WTC11 (cell line): ENCODE measurements at regions not wholly inside any gene's neighbourhood (a gene's known extent, or its start where the extent isn't known, plus 50 kb on each side); places are given as distances from the start of the nearest gene placed in this dataset.

Experiments used
- ATAC-seq: fragments of 200-7000 bp; cut with Tn5 transposase; 2 replicates; pipeline ENCODE4 v1.10.0; 2021; ENCODE audit warnings: mild to moderate bottlenecking, moderate library complexity
- CTCF ChIA-PET: fragments of 300-600 bp; sonication (Branson Sonifier 250); formaldehyde crosslinking; loops from one replicate; lab custom pipeline; 2021; ENCODE audit warnings: antibody characterized with exemption; lab: Charles Lee
- POLR2A ChIA-PET: fragments of 350-600 bp; sonication (Branson Sonifier 250); formaldehyde crosslinking; loops from one replicate; lab custom pipeline; 2021; ENCODE audit warnings: antibody characterized with exemption; lab: Charles Lee
- DNase-seq: peaks from one replicate; pipeline ENCODE4 v3.0.0; 2021; ENCODE audit warnings: low spot score
- H3K27ac Mint-ChIP-seq: 2 replicates; pipeline ENCODE4 v1.8.0; 2021; ENCODE audit warnings: mixed read lengths
- H3K27me3 Mint-ChIP-seq: 2 replicates; pipeline ENCODE4 v1.8.0; 2021; ENCODE audit warnings: low read depth, mild to moderate bottlenecking, moderate library complexity, mixed read lengths
- H3K36me3 Mint-ChIP-seq: 2 replicates; pipeline ENCODE4 v1.8.0; 2021; ENCODE audit warnings: mixed read lengths
- H3K4me1 Mint-ChIP-seq: 2 replicates; pipeline ENCODE4 v1.8.0; 2022; ENCODE audit warnings: mixed read lengths
- H3K4me3 Mint-ChIP-seq: 2 replicates; pipeline ENCODE4 v1.8.0; 2021; ENCODE audit warnings: mild to moderate bottlenecking, moderate library complexity, mixed read lengths
- H3K9me3 Mint-ChIP-seq: 2 replicates; pipeline ENCODE4 v1.8.0; 2021; ENCODE audit warnings: mixed read lengths
- ATF2 ChIP-seq: sonication (generic); formaldehyde crosslinking; IDR thresholded peaks from 2 replicates; pipeline ENCODE4 v1.8.1; 2022; ENCODE audit warnings: low read depth, missing genetic modification reagents, borderline replicate concordance
- CDX4 ChIP-seq: fragments of 250-450 bp; sonication (Bioruptor Pico); IDR thresholded peaks from 2 replicates; pipeline ENCODE4 v1.9.0; 2021; ENCODE audit warnings: moderate library complexity, mild to moderate bottlenecking, inconsistent platforms, borderline replicate concordance
- EMX1 ChIP-seq: fragments of 250-450 bp; sonication (Bioruptor Pico); IDR thresholded peaks from 2 replicates; pipeline ENCODE4 v1.8.0; 2021; ENCODE audit warnings: mild to moderate bottlenecking
- FOXP1 ChIP-seq: sonication (generic); formaldehyde crosslinking; IDR thresholded peaks from 2 replicates; pipeline ENCODE4 v1.8.0; 2022; ENCODE audit warnings: missing genetic modification reagents, mild to moderate bottlenecking, moderate library complexity, borderline replicate concordance
- JAZF1 ChIP-seq: fragments of 250-450 bp; sonication (Bioruptor Pico); IDR thresholded peaks from 2 replicates; pipeline ENCODE4 v1.9.0; 2021; ENCODE audit warnings: moderate library complexity, mild to moderate bottlenecking, inconsistent platforms
- KAT7 ChIP-seq: sonication (generic); formaldehyde crosslinking; IDR thresholded peaks from 2 replicates; pipeline ENCODE4 v1.8.1; 2023; ENCODE audit warnings: missing genetic modification reagents, mild to moderate bottlenecking, borderline replicate concordance
- MXD4 ChIP-seq: fragments of 250-450 bp; sonication (Bioruptor Pico); IDR thresholded peaks from 2 replicates; pipeline ENCODE4 v1.8.0; 2021; ENCODE audit warnings: mild to moderate bottlenecking, moderate library complexity, borderline replicate concordance
- MYBL2 ChIP-seq: sonication (generic); formaldehyde crosslinking; IDR thresholded peaks from 2 replicates; pipeline ENCODE4 v1.8.1; 2023; ENCODE audit warnings: mild to moderate bottlenecking, moderate library complexity, missing genetic modification reagents
- NFE2L1 ChIP-seq: sonication (generic); formaldehyde crosslinking; IDR thresholded peaks from 2 replicates; pipeline ENCODE4 v1.8.1; 2023; ENCODE audit warnings: missing genetic modification reagents
- NR1H2 ChIP-seq: sonication (generic); formaldehyde crosslinking; IDR thresholded peaks from 2 replicates; pipeline ENCODE4 v1.9.0; 2021; ENCODE audit warnings: mild to moderate bottlenecking, moderate library complexity, missing genetic modification reagents
- RELA ChIP-seq: sonication (generic); formaldehyde crosslinking; IDR thresholded peaks from 2 replicates; pipeline ENCODE4 v1.8.1; 2022; ENCODE audit warnings: missing genetic modification reagents, mild to moderate bottlenecking, borderline replicate concordance
- TP53 ChIP-seq: sonication (generic); formaldehyde crosslinking; IDR thresholded peaks from 2 replicates; pipeline ENCODE4 v1.8.1; 2023; ENCODE audit warnings: mild to moderate bottlenecking, missing genetic modification reagents
- USF1 ChIP-seq: sonication (generic); formaldehyde crosslinking; IDR thresholded peaks from 2 replicates; pipeline ENCODE4 v1.8.0; 2022; ENCODE audit warnings: mild to moderate bottlenecking, missing genetic modification reagents
- USF2 ChIP-seq: sonication (generic); formaldehyde crosslinking; IDR thresholded peaks from 2 replicates; pipeline ENCODE4 v1.8.1; 2023; ENCODE audit warnings: mild to moderate bottlenecking, missing genetic modification reagents, moderate library complexity
- ZNF121 ChIP-seq: sonication (generic); formaldehyde crosslinking; IDR thresholded peaks from 2 replicates; pipeline ENCODE4 v1.8.0; 2023; ENCODE audit warnings: missing genetic modification reagents
- ZNF232 ChIP-seq: sonication (generic); formaldehyde crosslinking; IDR thresholded peaks from 2 replicates; pipeline ENCODE4 v1.8.0; 2022; ENCODE audit warnings: mild to moderate bottlenecking, missing genetic modification reagents
- ZNF263 ChIP-seq: sonication (generic); formaldehyde crosslinking; IDR thresholded peaks from 2 replicates; pipeline ENCODE4 v1.8.1; 2022; ENCODE audit warnings: low read depth, mild to moderate bottlenecking, moderate library complexity, missing genetic modification reagents
- ZNF281 ChIP-seq: sonication (generic); formaldehyde crosslinking; IDR thresholded peaks from 2 replicates; pipeline ENCODE4 v1.8.0; 2023; ENCODE audit warnings: mild to moderate bottlenecking, missing genetic modification reagents
- ZNF416 ChIP-seq: fragments of 250-450 bp; sonication (Bioruptor Pico); IDR thresholded peaks from 2 replicates; pipeline ENCODE4 v1.9.0; 2021; ENCODE audit warnings: mild to moderate bottlenecking, inconsistent platforms
- ZNF423 ChIP-seq: fragments of 250-450 bp; sonication (Bioruptor Pico); IDR thresholded peaks from 2 replicates; pipeline ENCODE4 v2.1.2; 2022; ENCODE audit warnings: mild to moderate bottlenecking, moderate library complexity
- ZNF425 ChIP-seq: fragments of 250-450 bp; sonication (Bioruptor Pico); conservative IDR thresholded peaks from 2 replicates; pipeline ENCODE4 v1.9.0; 2021; ENCODE audit warnings: mild to moderate bottlenecking
- ZNF512 ChIP-seq: sonication (generic); formaldehyde crosslinking; IDR thresholded peaks from 2 replicates; pipeline ENCODE4 v1.8.1; 2022; ENCODE audit warnings: missing genetic modification reagents, borderline replicate concordance
- ZSCAN18 ChIP-seq: fragments of 250-450 bp; sonication (Bioruptor Pico); IDR thresholded peaks from 2 replicates; pipeline ENCODE4 v2.1.2; 2022; ENCODE audit warnings: mild to moderate bottlenecking, moderate library complexity

- no peak overlapping the region for H3K4me3 Mint-ChIP-seq
- H3K4me1 Mint-ChIP-seq = no peaks in the 10 kb centered on the region
- ChIA-PET POLR2A (no interaction called here), CTCF (no interaction called here)
- ATAC-seq = no peak
- H3K27me3 Mint-ChIP-seq = peaks cover 10% of the 10 kb centered on the region
- no peak overlapping the region for H3K27ac Mint-ChIP-seq
- no peak for DNase-seq
- TF ChIP-seq KAT7 (CRISPR knock-in tag) = no peak
- no peak for TF ChIP-seq ZNF263 (CRISPR knock-in tag)
- no peak for TF ChIP-seq USF1 (CRISPR knock-in tag)
- TF ChIP-seq NR1H2 (CRISPR knock-in tag) = no peak
- no peak for TF ChIP-seq ATF2 (CRISPR knock-in tag)
- TF ChIP-seq NFE2L1 = no peak
- no peak for TF ChIP-seq ZNF425
- no peak for TF ChIP-seq ZNF232
- TF ChIP-seq ZNF121 (CRISPR knock-in tag) = no peak
- TF ChIP-seq RELA (CRISPR knock-in tag) = no peak
- TF ChIP-seq ZNF512 = no peak
- TF ChIP-seq FOXP1 (CRISPR knock-in tag) = no peak
- no peak for TF ChIP-seq ZSCAN18 (CRISPR knock-in tag)
- no peak for TF ChIP-seq MYBL2 (CRISPR knock-in tag)
- no peak for TF ChIP-seq ZNF423 (CRISPR knock-in tag)
- no peak for TF ChIP-seq USF2 (CRISPR knock-in tag)
- H3K36me3 Mint-ChIP-seq = peaks cover 85% of the 10 kb centered on the region
- peaks cover 92% of the 10 kb centered on the region for H3K9me3 Mint-ChIP-seq
Observed at GRCh38 chr20:55348223-55348622, 657.1 kb downstream of the CBLN4 start.

GRCh38 chr20:55342822-55343221 is 662.5 kb downstream of the CBLN4 start:
- H3K27me3 Mint-ChIP-seq = peaks cover 7% of the 10 kb centered on the region
- H3K4me1 Mint-ChIP-seq = no peaks in the 10 kb centered on the region
- DNase-seq = no peak
- H3K9me3 Mint-ChIP-seq = peaks cover 89% of the 10 kb centered on the region
- ChIA-PET CTCF (no interaction called here), POLR2A (no interaction called here)
- H3K36me3 Mint-ChIP-seq = peaks cover 80% of the 10 kb centered on the region
- no peak overlapping the region for H3K4me3 Mint-ChIP-seq
- no peak overlapping the region for H3K27ac Mint-ChIP-seq
- no peak for ATAC-seq
- TF ChIP-seq ZNF416 (CRISPR knock-in tag) = no peak
- no peak for TF ChIP-seq TP53 (CRISPR knock-in tag)
- no peak for TF ChIP-seq JAZF1 (CRISPR knock-in tag)
- TF ChIP-seq EMX1 = no peak
- no peak for TF ChIP-seq ZNF281 (CRISPR knock-in tag)
- no peak for TF ChIP-seq CDX4 (CRISPR knock-in tag)
- no peak for TF ChIP-seq MXD4 (CRISPR knock-in tag)
- TF ChIP-seq ATF2 (CRISPR knock-in tag) = no peak
- TF ChIP-seq RELA (CRISPR knock-in tag) = no peak
